GM12864 (cell line): ENCODE measurements at regions not wholly inside any gene's neighbourhood (a gene's known extent, or its start where the extent isn't known, plus 50 kb on each side); places are given as distances from the start of the nearest gene placed in this dataset.

Source experiments
- DNase-seq: peaks from one replicate; pipeline ENCODE4 v3.0.0-alpha.2; 2011; ENCODE audit warnings: low read depth
- H3K4me3 ChIP-seq: 2 replicates; pipeline ENCODE4 v1.5.1; 2011; ENCODE audit warnings: mild to moderate bottlenecking, low read depth, low read length, control low read depth
- TF ChIP-seq, protein P1 (sequence below): IDR thresholded peaks from 2 replicates; pipeline ENCODE4 v1.5.1; 2011; ENCODE audit warnings: low read depth, mild to moderate bottlenecking, moderate library complexity, low read length, control low read depth, inconsistent platforms; ENCODE audit errors: missing control alignments

DNA sequence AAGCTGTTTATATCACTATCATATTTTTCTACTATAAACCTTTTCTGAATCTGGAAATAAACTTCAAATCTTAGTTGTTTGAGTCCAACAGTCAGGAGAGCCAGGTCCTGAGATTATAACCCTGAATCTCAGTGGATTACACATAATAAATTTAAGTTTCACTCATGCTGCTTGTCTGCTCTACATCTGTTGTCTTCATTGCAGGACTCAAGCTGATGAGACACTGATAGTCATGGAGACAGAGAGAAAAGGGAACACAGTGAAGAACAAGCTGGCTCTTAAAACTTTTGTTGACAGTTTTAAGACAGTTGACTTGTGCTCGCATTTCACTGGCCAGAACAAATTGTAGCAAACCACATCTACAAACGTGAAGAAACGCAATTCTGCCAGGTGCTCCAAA is 327.0 kb upstream of the CTSO start:
- no peak for DNase-seq
- no peak overlapping the region for H3K4me3 ChIP-seq
- TF ChIP-seq, protein P1, sequence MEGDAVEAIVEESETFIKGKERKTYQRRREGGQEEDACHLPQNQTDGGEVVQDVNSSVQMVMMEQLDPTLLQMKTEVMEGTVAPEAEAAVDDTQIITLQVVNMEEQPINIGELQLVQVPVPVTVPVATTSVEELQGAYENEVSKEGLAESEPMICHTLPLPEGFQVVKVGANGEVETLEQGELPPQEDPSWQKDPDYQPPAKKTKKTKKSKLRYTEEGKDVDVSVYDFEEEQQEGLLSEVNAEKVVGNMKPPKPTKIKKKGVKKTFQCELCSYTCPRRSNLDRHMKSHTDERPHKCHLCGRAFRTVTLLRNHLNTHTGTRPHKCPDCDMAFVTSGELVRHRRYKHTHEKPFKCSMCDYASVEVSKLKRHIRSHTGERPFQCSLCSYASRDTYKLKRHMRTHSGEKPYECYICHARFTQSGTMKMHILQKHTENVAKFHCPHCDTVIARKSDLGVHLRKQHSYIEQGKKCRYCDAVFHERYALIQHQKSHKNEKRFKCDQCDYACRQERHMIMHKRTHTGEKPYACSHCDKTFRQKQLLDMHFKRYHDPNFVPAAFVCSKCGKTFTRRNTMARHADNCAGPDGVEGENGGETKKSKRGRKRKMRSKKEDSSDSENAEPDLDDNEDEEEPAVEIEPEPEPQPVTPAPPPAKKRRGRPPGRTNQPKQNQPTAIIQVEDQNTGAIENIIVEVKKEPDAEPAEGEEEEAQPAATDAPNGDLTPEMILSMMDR: no peak

DNA sequence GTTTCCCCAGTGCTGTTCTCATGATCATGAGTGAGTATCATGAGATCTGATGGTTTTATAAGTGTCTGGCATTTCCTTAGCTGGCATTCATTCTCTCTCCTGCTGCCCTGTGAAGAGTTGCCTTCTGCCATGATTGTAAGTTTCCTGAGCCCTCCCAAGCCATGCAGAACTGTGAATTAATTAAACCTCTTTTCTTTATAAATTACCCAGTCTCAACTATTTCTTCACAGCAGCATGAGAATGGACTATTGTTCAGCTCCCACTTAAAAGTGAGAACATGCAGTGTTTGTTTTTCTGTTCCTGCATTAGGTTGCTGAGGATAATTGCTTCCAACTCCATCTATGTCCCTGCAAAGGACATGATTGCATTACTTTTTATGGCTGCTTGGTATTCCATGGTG is 311.7 kb upstream of the CTSO start:
- no peak for DNase-seq
- TF ChIP-seq, protein P1: no peak
- no peak overlapping the region for H3K4me3 ChIP-seq

DNA sequence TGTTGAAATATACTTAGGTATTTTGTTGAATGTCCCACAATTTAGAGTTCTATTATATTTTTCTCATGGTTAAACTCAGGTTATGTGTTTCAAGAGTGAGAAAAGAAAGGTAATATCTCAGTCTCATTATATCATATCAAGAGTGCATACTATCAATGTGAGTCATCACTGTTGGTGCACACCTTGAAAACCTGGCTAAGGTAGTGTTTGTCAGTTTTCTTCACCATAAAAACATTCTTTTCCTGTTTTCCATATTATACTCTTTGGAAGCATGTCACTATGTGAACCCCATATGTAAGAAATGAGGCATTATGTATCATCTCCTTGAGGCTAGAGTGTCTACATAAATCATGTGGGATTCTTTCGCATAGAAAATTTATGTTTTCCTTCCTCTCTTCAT is 307.6 kb upstream of the CTSO start:
- TF ChIP-seq, protein P1: no peak

DNA sequence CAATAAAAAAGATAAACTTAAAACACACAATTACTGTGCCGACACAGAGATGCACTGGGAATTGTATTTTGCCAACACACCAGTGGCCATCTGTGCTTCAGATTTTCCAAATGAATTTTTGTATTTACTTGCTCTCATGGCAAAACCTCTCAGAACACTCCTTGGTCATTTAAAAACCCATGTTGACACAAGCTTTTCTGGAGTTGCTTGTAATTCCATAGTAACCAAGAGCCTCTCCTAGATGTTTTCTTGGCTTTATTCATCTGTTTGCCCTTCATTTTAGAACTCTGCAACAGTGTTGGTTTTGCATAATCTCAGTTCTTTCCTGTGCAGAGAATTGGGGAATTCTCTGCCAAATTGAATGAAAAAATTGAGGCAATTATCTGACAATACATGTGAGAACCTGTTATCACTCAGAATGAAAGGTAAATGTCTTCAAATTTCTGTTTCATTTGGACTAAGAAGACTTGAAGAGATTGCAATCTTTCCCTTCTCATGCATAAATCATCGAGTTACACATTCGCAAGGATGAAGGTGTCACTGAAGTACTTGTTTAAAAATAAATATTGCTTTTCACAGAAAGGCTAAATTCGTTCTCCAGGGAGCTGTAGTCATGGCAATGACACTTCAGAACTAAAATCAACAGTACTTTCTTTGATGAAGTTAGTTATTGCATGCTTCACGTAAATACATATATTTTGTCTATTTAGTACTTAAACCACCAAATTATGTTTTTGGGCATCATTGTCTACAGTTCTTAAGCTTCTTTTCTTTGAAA is 301.8 kb upstream of the CTSO start:
- no peak overlapping the region for H3K4me3 ChIP-seq
- TF ChIP-seq, protein P1: no peak
- DNase-seq: no peak

More for the DNA sequence above, 307.6 kb upstream of the CTSO start:
- H3K4me3 ChIP-seq: no peak overlapping the region
- no peak for DNase-seq

DNA sequence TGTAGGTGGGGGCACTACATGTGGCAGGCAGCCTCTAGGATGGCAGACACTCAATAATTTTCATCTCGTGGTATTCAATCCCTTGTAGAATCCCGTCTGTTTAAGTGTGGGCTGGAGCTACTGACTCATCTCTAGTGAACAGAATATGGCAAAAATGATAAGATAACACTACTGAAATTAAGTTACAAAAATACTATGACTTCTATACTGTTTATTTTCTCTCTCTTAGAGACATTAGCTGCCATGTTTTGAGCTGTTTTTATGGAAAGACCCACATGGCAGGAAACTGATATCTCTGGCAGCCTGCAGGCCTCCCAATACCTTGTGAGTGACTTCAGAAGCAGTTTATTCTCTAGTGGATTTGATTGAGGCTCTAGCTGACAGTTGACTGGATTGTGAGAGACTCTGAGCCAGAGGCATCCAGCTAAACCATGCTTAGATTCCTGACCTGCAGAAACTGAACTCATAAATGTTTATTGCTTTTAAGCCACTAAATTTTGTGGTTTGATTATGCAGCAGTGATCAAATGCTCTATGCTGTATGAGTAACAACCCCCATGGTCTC is 298.8 kb upstream of the CTSO start:
- TF ChIP-seq, protein P1: no peak
- DNase-seq: no peak
- no peak overlapping the region for H3K4me3 ChIP-seq

DNA sequence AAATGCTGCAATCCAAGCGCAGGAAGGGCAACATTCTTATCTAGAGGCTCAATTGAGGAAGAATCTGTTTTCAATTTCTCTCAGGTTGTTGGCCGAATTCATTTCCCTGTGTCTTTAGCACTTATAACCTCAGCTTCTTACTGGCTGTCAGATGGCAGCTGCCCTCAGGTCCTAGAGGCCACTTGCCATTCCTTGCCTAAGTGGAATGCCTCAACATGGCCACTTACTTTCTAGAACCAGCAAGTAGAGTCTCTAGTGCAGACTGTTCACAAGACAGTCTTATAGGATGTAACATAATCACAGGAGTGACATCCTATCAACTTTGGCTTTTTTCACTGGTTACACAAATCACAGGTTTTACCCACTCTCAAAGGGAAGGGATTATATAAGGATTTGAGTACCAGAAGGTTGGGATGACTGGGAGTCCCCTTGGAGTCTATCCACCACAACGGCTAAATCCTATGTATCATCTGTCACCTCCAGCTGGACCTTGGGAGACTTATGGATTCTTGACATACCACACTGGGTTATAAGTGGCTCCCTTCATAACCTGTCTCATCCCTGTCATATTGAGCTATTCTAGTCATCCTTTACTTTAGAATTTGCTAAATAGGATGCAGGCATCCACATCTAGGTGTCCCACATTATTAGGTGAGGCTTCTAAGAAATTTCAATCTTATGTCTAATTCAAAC is 297.9 kb upstream of the CTSO start:
- DNase-seq: no peak
- H3K4me3 ChIP-seq: no peak overlapping the region
- TF ChIP-seq, protein P1: no peak

DNA sequence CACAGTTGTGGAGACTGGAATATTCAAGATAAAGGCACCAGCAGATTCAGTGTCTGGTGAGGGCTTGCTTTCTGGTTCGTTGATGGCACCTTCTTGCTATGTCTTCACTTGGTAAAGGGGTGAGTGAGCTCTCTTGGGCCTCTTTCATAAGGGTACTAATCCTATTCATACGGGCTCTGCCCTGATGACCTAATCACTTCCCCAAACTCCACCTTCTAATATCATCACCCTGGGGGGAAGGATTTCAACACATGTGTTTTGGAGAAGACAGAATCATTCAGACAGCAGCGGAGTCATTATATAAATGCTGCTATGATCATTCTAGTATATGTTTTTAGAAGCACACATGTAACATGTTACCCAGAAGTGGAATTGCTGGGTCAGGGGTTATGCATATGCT is 295.3 kb upstream of the CTSO start:
- TF ChIP-seq, protein P1: no peak
- no peak for DNase-seq

More for the DNA sequence above, 295.3 kb upstream of the CTSO start:
- no peak overlapping the region for H3K4me3 ChIP-seq
